ENCODE measurements at regions not wholly inside any gene's neighbourhood (a gene's known extent, or its start where the extent isn't known, plus 50 kb on each side); places are given as distances from the start of the nearest gene placed in this dataset.
"Not testable (repeated sequence)": the region's sequence is repeated elsewhere in the genome, so short reads cannot be mapped to it uniquely, and the experiment has no call there.

DNA sequence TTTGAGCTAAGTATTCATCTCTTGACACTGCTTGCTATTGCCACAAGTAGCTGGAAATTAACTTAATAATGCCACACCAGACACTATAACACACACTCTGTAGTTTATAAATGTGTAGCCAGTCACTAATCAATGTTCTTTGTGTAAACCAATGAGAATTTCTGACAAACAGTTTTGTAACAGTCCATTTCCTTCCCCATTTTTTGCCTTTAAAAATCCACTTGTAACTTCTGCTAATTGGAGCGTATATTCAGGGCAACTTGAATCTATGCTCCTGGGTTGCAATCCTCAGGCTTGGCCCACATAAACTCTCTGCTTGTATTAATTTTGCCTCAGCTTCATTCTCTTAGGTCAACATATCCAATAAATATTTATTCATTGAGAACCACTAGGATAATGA lies 125.0 kb upstream of the DHRS4 start:
- H3K4me3 ChIP-seq, result no peak overlapping the region

GRCh38 chr14:23829736-23830471 lies 123.7 kb upstream of the DHRS4 start:
- H3K27ac ChIP-seq, result no peak overlapping the region
- H3K4me3 ChIP-seq, result no peak overlapping the region

More for the DNA sequence above, 125.0 kb upstream of the DHRS4 start:
- H3K27ac ChIP-seq, result no peak overlapping the region

GRCh38 chr14:23831596-23831995 lies 122.0 kb upstream of the DHRS4 start:
- Histone ChIP-seq H3K27ac (no peak overlapping the region), H3K4me3 (no peak overlapping the region)

DNA sequence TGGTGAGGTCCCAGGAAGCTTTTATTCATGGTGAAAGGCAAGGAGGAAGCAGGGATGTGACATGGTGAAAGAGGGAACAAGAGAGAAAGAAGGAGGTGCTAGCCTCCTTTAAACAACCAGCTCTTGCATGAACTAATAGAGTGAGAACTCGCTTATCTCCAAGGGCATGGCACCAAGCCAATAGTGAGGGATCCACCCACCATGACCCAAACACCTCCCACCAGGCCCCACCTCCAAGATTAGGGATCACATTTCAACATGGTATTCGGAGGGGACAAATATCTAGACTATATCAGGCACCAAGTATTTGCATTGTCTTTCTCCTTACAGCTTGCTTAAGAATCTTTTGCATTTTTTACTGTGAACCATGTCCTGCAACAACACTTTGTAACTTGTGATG lies 91.9 kb upstream of the DHRS4 start:
- Histone ChIP-seq H3K27ac (no peak overlapping the region), H3K4me3 (no peak overlapping the region)

GRCh38 chr14:23862513-23862912 lies 91.1 kb upstream of the DHRS4 start:
- no peak overlapping the region for H3K4me3 ChIP-seq

DNA sequence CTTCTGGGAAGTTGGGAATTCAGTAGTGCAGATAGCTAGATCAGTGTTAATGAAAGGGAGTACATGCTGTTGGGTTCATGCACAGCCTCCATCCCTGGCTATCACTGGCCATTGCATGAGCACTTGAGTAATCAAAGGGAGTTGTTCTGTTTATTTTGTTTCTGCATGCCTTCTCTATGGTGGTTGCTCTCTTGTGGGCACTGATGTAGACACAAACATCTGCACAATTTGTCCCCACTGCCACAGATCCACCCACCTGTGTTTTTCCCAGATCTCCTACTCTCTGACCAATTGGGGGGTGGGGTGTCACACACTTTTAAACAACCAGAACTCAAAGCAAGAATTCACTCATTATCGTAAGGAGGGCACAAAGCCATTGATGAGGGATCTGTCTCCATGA lies 89.7 kb upstream of the DHRS4 start:
- Histone ChIP-seq H3K27ac (no peak overlapping the region), H3K4me3 (no peak overlapping the region)

More at GRCh38 chr14:23862513-23862912, 91.1 kb upstream of the DHRS4 start:
- no peak overlapping the region for H3K27ac ChIP-seq

DNA sequence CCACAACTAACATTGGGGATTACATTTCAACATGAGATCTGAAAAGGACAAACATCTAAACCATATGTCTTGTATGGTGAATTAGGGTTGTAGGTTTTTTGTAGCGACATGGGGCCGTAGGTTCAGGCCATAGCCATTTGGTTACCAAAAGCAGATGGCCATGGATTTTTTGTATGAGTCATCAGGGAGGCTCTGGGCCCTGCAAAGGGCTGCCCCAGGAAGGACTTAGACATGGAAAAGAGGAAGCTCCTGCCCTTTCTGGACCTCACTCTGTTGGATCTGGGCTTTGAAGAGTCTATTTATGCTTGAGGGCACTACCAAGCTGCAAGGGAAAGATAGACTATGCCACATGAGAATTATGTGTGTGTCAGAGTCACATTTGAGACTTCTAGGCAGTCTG lies 89.3 kb upstream of the DHRS4 start:
- Histone ChIP-seq H3K27ac (no peak overlapping the region), H3K4me3 (no peak overlapping the region)

DNA sequence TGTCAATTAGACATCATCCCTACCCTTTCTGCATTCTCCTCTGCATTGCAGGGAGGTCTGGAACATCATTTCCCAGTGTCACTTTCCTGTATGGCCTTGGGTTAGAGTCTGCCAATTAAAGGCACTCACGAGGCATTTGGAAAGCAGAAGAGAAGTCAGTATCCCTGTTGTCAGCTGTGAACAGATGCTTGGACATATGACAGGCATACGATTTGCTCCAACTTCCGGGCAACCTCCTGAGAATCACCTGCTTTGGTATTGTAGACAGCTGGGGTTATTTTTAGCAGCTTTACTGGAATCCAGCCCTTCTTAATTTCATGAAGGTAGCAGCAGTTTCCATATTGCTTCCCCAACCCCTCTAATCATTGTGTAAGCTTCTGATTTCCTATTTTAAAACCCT lies 88.7 kb upstream of the DHRS4 start:
- no peak overlapping the region for H3K27ac ChIP-seq
- H3K4me3 ChIP-seq, result no peak overlapping the region

DNA sequence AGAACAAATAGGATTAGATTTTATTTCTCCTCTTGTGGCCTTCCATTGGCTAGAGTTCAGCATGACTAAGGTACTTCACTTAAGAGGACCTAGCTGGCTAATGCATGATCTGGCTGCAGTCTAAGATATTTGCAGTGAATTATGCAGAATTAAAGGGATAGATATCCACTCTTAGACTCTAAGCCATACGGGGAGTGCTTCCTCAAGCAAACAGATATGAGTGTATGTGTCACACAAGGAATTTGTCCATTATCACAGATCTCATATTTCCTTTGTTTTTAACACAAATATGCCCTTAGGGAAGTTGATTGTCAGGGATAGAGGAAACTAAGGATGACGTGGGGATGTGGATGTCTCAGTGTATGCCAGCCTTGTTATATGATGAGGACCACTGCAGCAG lies 88.1 kb upstream of the DHRS4 start:
- H3K4me3 ChIP-seq, result no peak overlapping the region

GRCh38 chr14:23866269-23866668 lies 87.3 kb upstream of the DHRS4 start:
- no peak overlapping the region for H3K27ac ChIP-seq
- H3K4me3 ChIP-seq, result no peak overlapping the region

More for the DNA sequence above, 88.1 kb upstream of the DHRS4 start:
- no peak overlapping the region for H3K27ac ChIP-seq

DNA sequence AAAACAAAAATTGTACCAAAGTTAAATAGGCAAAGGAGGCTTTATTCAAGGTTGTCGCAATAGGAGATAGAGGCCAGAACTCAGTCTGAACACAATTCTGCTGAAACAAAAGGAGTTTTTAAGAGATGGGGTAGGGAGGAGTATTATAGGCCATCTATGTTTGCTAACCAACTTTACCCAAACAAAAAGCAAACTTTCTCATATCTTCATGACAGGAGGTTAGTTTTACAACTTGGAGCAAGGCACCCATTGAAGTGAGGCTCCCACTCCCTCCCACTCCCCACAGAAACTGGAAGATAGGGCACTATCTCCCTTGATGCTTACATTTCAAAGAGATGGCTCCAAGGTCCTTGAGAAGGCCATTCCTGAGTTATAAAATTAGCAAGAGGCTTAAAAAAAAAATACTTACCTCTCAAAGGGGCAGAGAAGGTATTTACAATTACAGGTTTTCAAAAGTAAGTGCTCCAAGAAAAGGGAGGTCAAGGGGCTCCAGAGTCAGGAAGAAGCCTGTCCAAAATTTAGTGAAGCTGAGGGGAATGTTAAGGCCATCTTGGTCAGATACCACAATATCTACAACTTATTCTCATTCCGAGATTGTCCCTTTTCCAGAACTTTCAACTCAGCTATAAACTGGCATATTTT lies 84.4 kb upstream of the DHRS4 start:
- Histone ChIP-seq H3K4me3 (no peak overlapping the region), H3K27ac (no peak overlapping the region)

- H3K27ac ChIP-seq, result no peak overlapping the region
Observed at GRCh38 chr14:23876160-23876750, 77.3 kb upstream of the DHRS4 start.

GRCh38 chr14:23877111-23877510 lies 76.5 kb upstream of the DHRS4 start:
- H3K27ac ChIP-seq, result no peak overlapping the region

More at GRCh38 chr14:23876160-23876750, 77.3 kb upstream of the DHRS4 start:
- no peak overlapping the region for H3K4me3 ChIP-seq

DNA sequence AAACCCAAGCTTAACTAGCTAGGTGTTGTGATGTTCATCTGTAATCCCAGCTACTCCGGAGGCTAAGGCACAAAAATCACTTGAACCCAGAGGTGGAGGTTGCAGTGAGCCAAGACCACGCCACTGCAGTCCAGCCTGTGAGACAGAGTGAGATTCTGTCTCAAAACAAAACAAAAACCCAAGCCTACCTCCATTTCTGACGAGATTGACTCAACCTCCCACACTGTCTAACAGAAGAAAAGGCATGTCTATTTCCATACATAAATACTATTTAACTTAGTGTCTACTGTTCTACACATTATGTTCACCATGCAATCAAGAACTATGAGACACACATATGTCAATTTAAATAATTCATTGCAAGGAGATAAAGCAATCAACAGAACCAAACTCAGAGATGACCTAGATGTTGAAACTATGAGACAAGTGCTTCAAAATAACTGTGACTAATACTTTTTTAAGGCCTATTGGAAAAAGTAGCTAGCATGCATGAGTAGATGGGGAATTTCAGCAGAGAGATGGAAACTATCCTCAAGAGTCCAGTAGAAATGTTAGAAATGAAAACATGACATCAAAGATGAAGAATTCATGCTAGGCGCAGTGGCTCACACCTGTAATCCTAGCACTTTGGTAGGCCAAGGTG lies 75.9 kb upstream of the DHRS4 start:
- no peak overlapping the region for H3K27ac ChIP-seq
- H3K4me3 ChIP-seq, result no peak overlapping the region

More at GRCh38 chr14:23877111-23877510, 76.5 kb upstream of the DHRS4 start:
- no peak overlapping the region for H3K4me3 ChIP-seq

DNA sequence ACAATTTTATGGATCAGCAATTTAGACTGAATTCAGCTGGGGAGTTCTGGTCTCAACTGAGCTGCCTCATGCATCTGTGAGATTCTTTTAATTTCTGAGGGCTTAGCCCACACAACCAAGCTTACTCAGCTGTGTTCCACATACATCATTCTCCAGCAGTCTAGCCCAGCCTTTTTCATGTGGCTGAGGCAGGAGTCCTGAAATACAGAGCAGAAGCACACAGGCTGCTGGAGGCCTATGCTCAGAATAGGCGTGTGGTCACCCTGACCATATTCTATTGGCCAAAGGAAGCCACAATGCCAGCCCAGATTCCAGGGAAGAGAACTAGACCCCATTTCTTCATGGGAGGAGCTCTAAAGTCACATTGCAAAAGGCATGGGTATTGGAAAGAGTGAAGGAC lies 72.3 kb upstream of the DHRS4 start:
- no peak overlapping the region for H3K4me3 ChIP-seq
- no peak overlapping the region for H3K27ac ChIP-seq

- no peak overlapping the region for H3K27ac ChIP-seq
Observed at GRCh38 chr14:23883684-23884540, 69.7 kb upstream of the DHRS4 start.

GRCh38 chr14:23884541-23884904 lies 69.0 kb upstream of the DHRS4 start:
- Histone ChIP-seq H3K4me3 (no peak overlapping the region), H3K27ac (no peak overlapping the region)

More at GRCh38 chr14:23883684-23884540, 69.7 kb upstream of the DHRS4 start:
- H3K4me3 ChIP-seq, result no peak overlapping the region

- H3K4me3 ChIP-seq, result no peak overlapping the region
- H3K27ac ChIP-seq, result no peak overlapping the region
Observed at GRCh38 chr14:23887536-23887935, 66.0 kb upstream of the DHRS4 start.

- H3K4me3 ChIP-seq, H3K27ac ChIP-seq: not testable (repeated sequence)
Observed at GRCh38 chr14:23891717-23892116, 61.9 kb upstream of the DHRS4 start.

- H3K27ac ChIP-seq, H3K4me3 ChIP-seq: not testable (repeated sequence)
Observed at GRCh38 chr14:23892289-23892688, 61.3 kb upstream of the DHRS4 start.
